ENCODE measurements at regions not wholly inside any gene's neighbourhood (a gene's known extent, or its start where the extent isn't known, plus 50 kb on each side); places are given as distances from the start of the nearest gene placed in this dataset.

DNA sequence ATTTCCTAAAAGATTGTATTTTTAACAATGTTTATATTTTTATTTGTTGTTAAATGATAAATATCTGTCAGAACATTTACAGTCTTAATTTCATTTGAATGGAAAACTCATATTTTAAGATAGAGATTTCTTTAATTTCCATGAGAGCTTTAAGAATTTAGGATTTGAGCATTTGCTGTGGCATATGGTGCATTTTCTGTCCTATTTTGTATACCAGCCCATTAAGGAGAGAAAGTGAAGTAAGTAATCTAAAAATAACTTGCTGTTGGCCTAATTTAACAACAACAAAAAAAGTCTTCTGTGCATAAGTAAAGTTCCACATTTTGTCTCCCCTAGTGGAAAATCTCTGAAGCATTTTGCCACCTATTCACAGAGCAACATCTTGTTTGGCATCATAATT, 190.9 kb upstream of the PPP1R3A start:
- Histone ChIP-seq H3K4me1 (ENCODE audit: control insufficient read depth, extremely low read depth, insufficient read depth, low read length) (no peaks in the 10 kb centered on the region), H3K27ac (ENCODE audit: control insufficient read depth, insufficient read depth, low read length) (no peak overlapping the region), H3K9me3 (ENCODE audit: control insufficient read depth, low read depth, low read length) (no peaks in the 10 kb centered on the region), H2AFZ (ENCODE audit: control insufficient read depth, low read length) (no peak overlapping the region), H3K9me1 (ENCODE audit: control insufficient read depth, extremely low read depth, insufficient read depth, low read length) (no peaks in the 10 kb centered on the region), H3K79me2 (ENCODE audit: control insufficient read depth, insufficient read depth, low read length) (no peaks in the 10 kb centered on the region), H3K4me3 (ENCODE audit: control insufficient read depth in 2 of 3, extremely low read depth in 1 of 3, insufficient read depth in 2 of 3, low read depth in 1 of 3, low read length in 3 of 3) (no peak overlapping the region), H3K27me3 (ENCODE audit: control insufficient read depth, extremely low read depth, insufficient read depth, low read length) (no peaks in the 10 kb centered on the region), H3K4me2 (ENCODE audit: control insufficient read depth, extremely low read depth, insufficient read depth, low read depth, low read length) (no peak overlapping the region), H3K9ac (ENCODE audit: control insufficient read depth, extremely low read depth, insufficient read depth, low read length) (no peak overlapping the region), H3K36me3 (ENCODE audit: control insufficient read depth in 2 of 2, extremely low read depth in 1 of 2, insufficient read depth in 2 of 2, low read length in 2 of 2) (no peaks in the 10 kb centered on the region), H4K20me1 (ENCODE audit: control insufficient read depth, extremely low read depth, insufficient read depth, low read length) (no peaks in the 10 kb centered on the region)
- FAIRE-seq: no peak
- no peak for DNase-seq (ENCODE audit: low read depth, low spot score)
- TF ChIP-seq CTCF (optimal IDR thresholded peaks at IDR 0.05 in 1 of 3, IDR thresholded peaks at IDR 0.05 in 1 of 3, conservative IDR thresholded peaks at IDR 0.05 in 1 of 3; ENCODE audit: extremely low read depth in 1 of 3, insufficient read depth in 2 of 3, low read length in 3 of 3) (no peak), EZH2 (IDR thresholded peaks at IDR 0.05; ENCODE audit: low read length) (no peak)
- dilution Hi-C loops (cut with MboI; ENCODE audit: extremely low pct_ligation_motif_present, low sequenced_read_pairs): no loop called here

DNA sequence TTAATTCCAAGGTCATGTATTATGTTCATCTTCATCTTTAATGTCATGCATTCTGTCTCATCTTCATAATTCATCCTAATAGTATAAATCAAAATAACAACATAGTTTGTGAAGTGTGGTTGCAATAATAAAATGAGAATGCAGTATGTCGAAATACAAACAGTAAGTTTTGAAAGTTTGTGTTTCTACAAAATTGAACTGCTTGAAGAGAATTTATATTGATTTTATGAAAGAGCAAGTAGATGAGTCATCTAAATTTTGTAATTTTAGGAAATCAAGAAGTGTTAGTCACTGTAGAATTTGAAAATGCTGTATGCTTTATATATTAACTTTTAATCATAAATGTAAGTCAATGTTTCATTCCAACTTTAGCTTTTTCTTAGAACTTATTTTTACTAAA, 190.5 kb upstream of the PPP1R3A start:
- no peaks in the 10 kb centered on the region for H3K36me3 ChIP-seq (ENCODE audit: control insufficient read depth in 2 of 2, extremely low read depth in 1 of 2, insufficient read depth in 2 of 2, low read length in 2 of 2)
- no peaks in the 10 kb centered on the region for H3K4me1 ChIP-seq (ENCODE audit: control insufficient read depth, extremely low read depth, insufficient read depth, low read length)
- H3K9me1 ChIP-seq (ENCODE audit: control insufficient read depth, extremely low read depth, insufficient read depth, low read length): no peaks in the 10 kb centered on the region
- H3K4me3 ChIP-seq (ENCODE audit: control insufficient read depth in 2 of 3, extremely low read depth in 1 of 3, insufficient read depth in 2 of 3, low read depth in 1 of 3, low read length in 3 of 3): no peak overlapping the region
- H2AFZ ChIP-seq (ENCODE audit: control insufficient read depth, low read length): no peak overlapping the region
- H3K9ac ChIP-seq (ENCODE audit: control insufficient read depth, extremely low read depth, insufficient read depth, low read length): no peak overlapping the region
- no peaks in the 10 kb centered on the region for H3K79me2 ChIP-seq (ENCODE audit: control insufficient read depth, insufficient read depth, low read length)
- no peaks in the 10 kb centered on the region for H3K9me3 ChIP-seq (ENCODE audit: control insufficient read depth, low read depth, low read length)
- no peaks in the 10 kb centered on the region for H4K20me1 ChIP-seq (ENCODE audit: control insufficient read depth, extremely low read depth, insufficient read depth, low read length)
- TF ChIP-seq CTCF (optimal IDR thresholded peaks at IDR 0.05 in 1 of 3, IDR thresholded peaks at IDR 0.05 in 1 of 3, conservative IDR thresholded peaks at IDR 0.05 in 1 of 3; ENCODE audit: extremely low read depth in 1 of 3, insufficient read depth in 2 of 3, low read length in 3 of 3) (no peak), EZH2 (IDR thresholded peaks at IDR 0.05; ENCODE audit: low read length) (no peak)
- FAIRE-seq (no peak), DNase-seq (ENCODE audit: low read depth, low spot score) (no peak)
- dilution Hi-C loops (cut with MboI; ENCODE audit: extremely low pct_ligation_motif_present, low sequenced_read_pairs): no loop called here
- H3K27me3 ChIP-seq (ENCODE audit: control insufficient read depth, extremely low read depth, insufficient read depth, low read length): no peaks in the 10 kb centered on the region
- no peak overlapping the region for H3K4me2 ChIP-seq (ENCODE audit: control insufficient read depth, extremely low read depth, insufficient read depth, low read depth, low read length)
- H3K27ac ChIP-seq (ENCODE audit: control insufficient read depth, insufficient read depth, low read length): no peak overlapping the region

Measured in keratinocyte (primary cell).